ENCODE measurements at regions not wholly inside any gene's neighbourhood (a gene's known extent, or its start where the extent isn't known, plus 50 kb on each side); places are given as distances from the start of the nearest gene placed in this dataset.

DNA sequence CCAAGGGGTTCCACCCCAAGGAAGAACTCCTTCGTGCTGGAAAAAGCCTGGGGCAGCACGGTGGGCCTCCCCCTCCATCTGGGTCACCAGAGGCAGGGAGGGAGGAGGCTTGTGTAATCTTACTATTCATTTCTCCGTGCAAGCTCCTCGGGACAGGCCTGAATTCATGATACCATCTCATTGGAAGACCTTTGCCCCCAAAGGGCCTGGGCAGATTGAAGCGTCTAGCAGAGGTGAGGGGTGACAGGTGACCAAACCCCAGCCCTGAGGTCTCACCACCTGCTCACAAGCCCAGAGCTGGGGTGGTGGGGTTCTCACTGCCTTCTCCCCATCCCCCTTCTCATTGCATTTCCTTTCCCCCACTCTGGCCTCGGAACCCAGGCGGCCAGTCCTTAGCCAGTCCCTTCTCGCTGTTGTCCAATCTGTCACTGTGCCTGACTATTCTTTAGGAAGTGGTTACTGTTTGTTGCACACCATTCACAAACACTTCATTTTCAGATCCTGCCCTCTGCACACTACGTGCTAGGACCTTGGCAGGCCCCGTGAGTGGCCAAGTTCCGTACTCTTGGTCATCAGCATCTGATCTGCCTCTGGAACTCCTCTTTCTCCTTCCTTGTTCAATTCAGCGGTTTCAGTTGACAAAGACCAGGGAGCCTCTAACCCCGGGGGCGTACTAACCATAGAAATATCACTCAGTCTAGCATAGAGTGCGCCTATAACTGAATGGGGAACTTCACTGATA, 137.1 kb downstream of the LY86 start:
- no peaks in the 10 kb centered on the region for H3K79me2 ChIP-seq (ENCODE audit: control insufficient read depth, insufficient read depth, low read length)
- no TSS peak for BruUV-seq (replicated peaks)
- FAIRE-seq (no peak), DNase-seq (ENCODE audit: low read depth, low spot score) (no peak)
- no peaks in the 10 kb centered on the region for H3K9me3 ChIP-seq (replicated peaks; ENCODE audit: control insufficient read depth, insufficient read depth, low read length)
- no peak overlapping the region for H2AFZ ChIP-seq (ENCODE audit: low read depth, low read length)
- no peak overlapping the region for H3K4me3 ChIP-seq (replicated peaks in 1 of 3; ENCODE audit: insufficient read depth in 1 of 3, low read depth in 1 of 3, low read length in 3 of 3)
- H3K36me3 ChIP-seq (ENCODE audit: control insufficient read depth in 2 of 2, extremely low read depth in 1 of 2, insufficient read depth in 2 of 2, low read length in 2 of 2): no peaks in the 10 kb centered on the region
- H3K27me3 ChIP-seq (ENCODE audit: control insufficient read depth in 2 of 2, insufficient read depth in 2 of 2, low read length in 2 of 2): peaks cover 0 to 2% of the 10 kb centered on the region in 2 experiments
- no peaks in the 10 kb centered on the region for H4K20me1 ChIP-seq (replicated peaks; ENCODE audit: control insufficient read depth, extremely low read depth, insufficient read depth, low read length)
- ChIA-PET CTCF (interaction anchor here (0.9 to 5.4 kb wide), 10 partner anchors 13 to 550 kb away, joined by 3 to 60 read pairs (median 8); no protein-coding TSS in a partner anchor), POLR2A (no interaction called here)
- intact Hi-C loops (cut with micrococcal nuclease): loop anchor here (2.0 kb wide), 2 partner anchors 29 to 37 kb away; no protein-coding TSS in a partner anchor
- TF ChIP-seq MYC (IDR thresholded peaks at IDR 0.05; ENCODE audit: low read depth, low read length) (no peak), GATA2 (IDR thresholded peaks at IDR 0.05; ENCODE audit: insufficient read depth, insufficient read length, low read depth, low read length) (no peak), EZH2 (IDR thresholded peaks at IDR 0.05; ENCODE audit: borderline replicate concordance, low read depth, low read length, severe bottlenecking) (no peak), POLR2AphosphoS5 (IDR thresholded peaks at IDR 0.05; ENCODE audit: insufficient read depth, low read depth, low read length) (no peak), POLR2A (IDR thresholded peaks at IDR 0.05; ENCODE audit: low read depth, low read length) (no peak), FOS (IDR thresholded peaks at IDR 0.05; ENCODE audit: borderline replicate concordance, insufficient read depth, low read length) (no peak), JUN (IDR thresholded peaks at IDR 0.05; ENCODE audit: borderline replicate concordance, insufficient read depth, insufficient read length, low read depth) (no peak)
- TF ChIP-seq, protein P1, sequence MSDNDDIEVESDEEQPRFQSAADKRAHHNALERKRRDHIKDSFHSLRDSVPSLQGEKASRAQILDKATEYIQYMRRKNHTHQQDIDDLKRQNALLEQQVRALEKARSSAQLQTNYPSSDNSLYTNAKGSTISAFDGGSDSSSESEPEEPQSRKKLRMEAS (IDR thresholded peaks at IDR 0.05; ENCODE audit: insufficient read depth, insufficient read length): no peak
- TF ChIP-seq, protein P2, sequence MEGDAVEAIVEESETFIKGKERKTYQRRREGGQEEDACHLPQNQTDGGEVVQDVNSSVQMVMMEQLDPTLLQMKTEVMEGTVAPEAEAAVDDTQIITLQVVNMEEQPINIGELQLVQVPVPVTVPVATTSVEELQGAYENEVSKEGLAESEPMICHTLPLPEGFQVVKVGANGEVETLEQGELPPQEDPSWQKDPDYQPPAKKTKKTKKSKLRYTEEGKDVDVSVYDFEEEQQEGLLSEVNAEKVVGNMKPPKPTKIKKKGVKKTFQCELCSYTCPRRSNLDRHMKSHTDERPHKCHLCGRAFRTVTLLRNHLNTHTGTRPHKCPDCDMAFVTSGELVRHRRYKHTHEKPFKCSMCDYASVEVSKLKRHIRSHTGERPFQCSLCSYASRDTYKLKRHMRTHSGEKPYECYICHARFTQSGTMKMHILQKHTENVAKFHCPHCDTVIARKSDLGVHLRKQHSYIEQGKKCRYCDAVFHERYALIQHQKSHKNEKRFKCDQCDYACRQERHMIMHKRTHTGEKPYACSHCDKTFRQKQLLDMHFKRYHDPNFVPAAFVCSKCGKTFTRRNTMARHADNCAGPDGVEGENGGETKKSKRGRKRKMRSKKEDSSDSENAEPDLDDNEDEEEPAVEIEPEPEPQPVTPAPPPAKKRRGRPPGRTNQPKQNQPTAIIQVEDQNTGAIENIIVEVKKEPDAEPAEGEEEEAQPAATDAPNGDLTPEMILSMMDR (IDR thresholded peaks at IDR 0.05; ENCODE audit: extremely low read depth in 1 of 2, insufficient read depth in 1 of 2, low read depth in 1 of 2, low read length in 2 of 2): no peak
- no peak overlapping the region for H3K4me2 ChIP-seq (ENCODE audit: insufficient read depth, low read length)
- H3K4me1 ChIP-seq (ENCODE audit: control insufficient read depth, extremely low read depth, insufficient read depth, low read length): peaks cover 19% of the 10 kb centered on the region
- dilution Hi-C loops (cut with MboI; ENCODE audit: extremely low pct_ligation_motif_present, low sequenced_read_pairs): no loop called here
- H3K27ac ChIP-seq (ENCODE audit: insufficient read depth, low read depth, low read length): no peak overlapping the region
- H3K9me1 ChIP-seq (replicated peaks; ENCODE audit: control insufficient read depth, extremely low read depth, insufficient read depth, low read length): no peaks in the 10 kb centered on the region
- H3K9ac ChIP-seq (replicated peaks; ENCODE audit: extremely low read depth, insufficient read depth, low read length): no peak overlapping the region
